Neural progenitor cell (in vitro differentiated cells): ENCODE measurements at regions not wholly inside any gene's neighbourhood (a gene's known extent, or its start where the extent isn't known, plus 50 kb on each side); places are given as distances from the start of the nearest gene placed in this dataset.

Experiments used
- EZH2 ChIP-seq: fragments of 200-600 bp; sonication (generic); IDR thresholded peaks from 2 replicates; pipeline ENCODE4 v1.6.1; 2017; ENCODE audit warnings: antibody characterized with exemption, mild to moderate bottlenecking, moderate library complexity
- TF ChIP-seq, protein P1 (sequence below): fragments of 200-600 bp; sonication (generic); IDR thresholded peaks from 2 replicates; pipeline ENCODE4 v1.5.1; 2017; ENCODE audit warnings: antibody characterized with exemption, mild to moderate bottlenecking

DNA sequence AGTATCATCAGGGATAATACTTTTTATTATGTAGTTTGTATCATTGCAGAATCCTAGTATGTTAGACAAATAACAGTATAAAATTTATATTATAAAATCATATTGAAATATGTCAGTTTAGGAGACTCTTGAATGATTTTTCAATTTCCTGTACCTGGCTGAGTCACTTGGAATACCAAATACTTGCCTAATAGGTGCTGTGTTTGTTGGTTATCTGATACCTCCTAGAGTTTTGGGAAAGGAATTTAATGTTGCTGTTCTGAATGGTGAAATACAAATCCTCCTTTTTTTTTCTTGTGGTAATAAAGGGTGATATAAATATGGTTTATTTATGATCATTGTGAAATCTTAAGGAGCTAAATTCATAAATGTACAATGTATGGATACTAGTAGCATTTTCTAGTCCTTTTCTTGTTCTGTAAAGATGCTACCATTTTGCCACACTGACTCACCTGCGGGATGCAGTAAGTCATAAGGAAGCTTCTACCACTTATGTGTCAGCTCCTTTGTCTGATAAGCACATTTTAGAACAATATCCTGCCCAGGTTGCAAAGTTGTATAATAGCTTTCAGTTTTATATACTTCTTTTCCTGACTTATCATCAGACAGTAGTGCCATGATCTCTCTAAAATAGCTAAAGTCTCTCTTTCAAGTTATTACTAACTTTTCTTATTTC is 465.5 kb downstream of the XIRP2 start:
- TF ChIP-seq, protein P1, sequence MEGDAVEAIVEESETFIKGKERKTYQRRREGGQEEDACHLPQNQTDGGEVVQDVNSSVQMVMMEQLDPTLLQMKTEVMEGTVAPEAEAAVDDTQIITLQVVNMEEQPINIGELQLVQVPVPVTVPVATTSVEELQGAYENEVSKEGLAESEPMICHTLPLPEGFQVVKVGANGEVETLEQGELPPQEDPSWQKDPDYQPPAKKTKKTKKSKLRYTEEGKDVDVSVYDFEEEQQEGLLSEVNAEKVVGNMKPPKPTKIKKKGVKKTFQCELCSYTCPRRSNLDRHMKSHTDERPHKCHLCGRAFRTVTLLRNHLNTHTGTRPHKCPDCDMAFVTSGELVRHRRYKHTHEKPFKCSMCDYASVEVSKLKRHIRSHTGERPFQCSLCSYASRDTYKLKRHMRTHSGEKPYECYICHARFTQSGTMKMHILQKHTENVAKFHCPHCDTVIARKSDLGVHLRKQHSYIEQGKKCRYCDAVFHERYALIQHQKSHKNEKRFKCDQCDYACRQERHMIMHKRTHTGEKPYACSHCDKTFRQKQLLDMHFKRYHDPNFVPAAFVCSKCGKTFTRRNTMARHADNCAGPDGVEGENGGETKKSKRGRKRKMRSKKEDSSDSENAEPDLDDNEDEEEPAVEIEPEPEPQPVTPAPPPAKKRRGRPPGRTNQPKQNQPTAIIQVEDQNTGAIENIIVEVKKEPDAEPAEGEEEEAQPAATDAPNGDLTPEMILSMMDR, result no peak
- no peak for TF ChIP-seq EZH2
